SKM-1 treated with dmso at 0.1 percent for 144 hours (cell line): ENCODE measurements at regions not wholly inside any gene's neighbourhood (a gene's known extent, or its start where the extent isn't known, plus 50 kb on each side); places are given as distances from the start of the nearest gene placed in this dataset.
"Not testable (repeated sequence)": the region's sequence is repeated elsewhere in the genome, so short reads cannot be mapped to it uniquely, and the experiment has no call there.

ENCODE experiments used
- DNase-seq: peaks from one replicate; lab custom pipeline; 2025; ENCODE audit not compliant: unreplicated experiment; lab: John Stamatoyannopoulos, UW

DNA sequence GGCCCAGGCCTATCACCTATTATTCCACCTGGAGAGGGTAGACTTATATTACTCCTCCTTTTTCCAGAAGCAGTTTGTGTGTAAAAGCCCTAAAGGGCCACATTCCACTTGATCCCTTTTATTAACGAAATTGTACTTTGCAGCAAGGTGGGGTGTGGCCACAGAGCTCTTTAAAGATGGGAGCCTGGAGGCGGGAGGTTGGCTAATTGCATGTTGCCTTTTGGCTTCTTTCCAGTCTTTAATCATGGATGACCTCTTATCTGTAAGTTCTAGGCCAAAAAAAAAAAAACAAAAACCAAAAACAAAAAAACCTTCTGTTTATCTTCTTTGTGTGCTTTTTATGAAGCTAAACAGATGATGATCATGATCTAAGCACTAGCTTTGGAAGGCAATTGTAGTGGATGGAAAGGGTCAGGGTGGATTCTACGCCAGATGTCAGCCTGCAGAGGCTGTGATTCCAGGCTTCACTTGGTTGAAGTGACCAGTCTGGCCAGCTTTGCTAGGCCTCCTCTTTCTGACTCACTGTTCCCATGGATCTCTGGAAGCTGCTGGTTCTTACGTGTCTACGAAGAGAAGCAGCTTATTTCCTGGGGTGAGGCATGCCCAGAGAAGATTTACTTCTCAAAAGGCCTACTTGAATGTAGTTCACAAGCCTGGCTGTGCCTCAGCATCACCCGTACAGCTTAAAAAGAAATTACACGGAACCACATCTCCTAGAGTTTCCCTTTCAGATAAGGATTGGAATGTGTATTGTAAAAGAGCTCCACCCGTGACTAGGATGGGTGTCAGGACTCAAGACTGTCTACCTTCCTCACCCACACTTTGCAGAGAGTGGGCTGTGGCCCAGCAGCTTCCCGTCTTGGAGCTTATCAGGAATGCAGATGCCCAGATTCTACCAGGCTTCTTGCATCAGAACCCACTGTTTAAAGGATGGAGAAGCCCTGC lies 330.9 kb upstream of the C2CD4B start:
- no peak for DNase-seq

DNA sequence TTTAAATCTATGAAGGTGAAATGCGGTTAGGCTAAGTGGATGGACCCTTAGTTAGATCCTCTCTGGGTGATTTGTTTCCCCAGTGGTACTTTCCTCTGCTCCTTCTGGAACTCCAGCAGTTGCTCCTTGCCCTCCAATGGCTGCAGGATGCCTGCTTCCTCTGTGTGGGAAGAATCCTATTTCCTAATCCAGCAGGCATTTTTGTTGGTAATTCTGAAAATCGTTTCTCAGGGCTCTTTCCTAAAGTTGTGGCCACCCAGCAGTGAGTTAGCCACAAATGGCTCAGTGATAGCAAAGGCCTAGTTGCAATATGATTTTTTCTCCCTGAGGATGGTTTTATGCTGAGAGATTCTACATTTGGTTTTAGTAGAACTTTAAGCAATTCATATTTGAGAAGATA lies 332.3 kb upstream of the C2CD4B start:
- DNase-seq, result no peak

DNA sequence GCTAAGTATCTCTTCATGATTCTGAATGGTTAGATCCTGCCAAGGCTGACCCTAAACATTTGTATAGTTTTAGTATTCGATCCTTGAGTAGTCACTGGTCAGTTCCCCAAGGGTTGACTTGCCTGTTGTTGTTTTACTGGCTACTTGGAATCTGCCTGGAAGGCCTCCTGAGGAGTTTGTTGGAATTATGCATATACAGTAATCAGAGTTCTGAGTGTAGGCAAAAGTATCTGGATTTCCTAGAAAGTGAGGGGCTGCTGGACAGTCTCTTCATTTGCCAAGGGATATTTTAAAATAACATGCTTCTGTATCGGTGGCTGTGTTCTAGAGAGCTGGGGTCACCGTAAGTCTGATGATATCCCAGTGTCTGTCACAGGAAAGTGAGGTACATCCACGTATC lies 333.2 kb upstream of the C2CD4B start:
- no peak for DNase-seq

DNA sequence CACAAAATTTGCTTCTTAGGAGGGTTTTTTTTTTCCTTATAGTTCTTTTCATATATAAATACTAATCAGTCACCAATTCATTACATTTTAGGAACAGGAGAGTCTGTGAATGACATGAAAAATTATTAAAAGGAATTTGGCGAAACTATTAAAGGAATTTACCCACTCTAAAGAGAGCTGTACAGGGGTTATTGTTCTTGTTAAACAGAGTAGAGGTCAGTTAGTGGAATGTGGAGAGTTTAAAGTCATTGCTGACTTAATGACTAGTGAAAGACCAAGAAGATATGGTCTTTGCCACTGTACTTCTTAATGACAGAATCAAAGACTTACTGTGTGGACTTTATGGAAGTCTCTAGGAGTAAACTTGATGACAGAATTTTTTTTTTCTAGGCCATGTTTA lies 333.6 kb upstream of the C2CD4B start:
- no peak for DNase-seq

DNA sequence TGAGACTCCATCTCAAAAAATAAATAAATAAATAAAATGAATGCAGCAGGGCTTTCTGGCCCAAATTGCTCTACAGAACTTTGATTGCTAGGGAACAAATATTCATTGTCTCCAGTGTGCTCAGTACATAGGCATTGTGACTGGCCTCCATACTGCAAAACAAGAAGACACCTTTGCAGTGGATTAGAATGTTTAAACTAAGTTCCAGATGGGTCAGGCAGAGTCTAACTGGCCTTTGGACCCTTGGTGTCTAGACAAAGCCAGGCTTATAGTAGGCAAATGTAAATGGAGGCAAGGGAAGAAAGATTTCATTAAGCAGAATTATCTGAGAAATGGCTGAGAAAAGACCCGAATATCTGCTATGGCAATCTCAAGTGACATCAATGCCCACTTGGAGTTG lies 335.2 kb upstream of the C2CD4B start:
- DNase-seq, result no peak

DNA sequence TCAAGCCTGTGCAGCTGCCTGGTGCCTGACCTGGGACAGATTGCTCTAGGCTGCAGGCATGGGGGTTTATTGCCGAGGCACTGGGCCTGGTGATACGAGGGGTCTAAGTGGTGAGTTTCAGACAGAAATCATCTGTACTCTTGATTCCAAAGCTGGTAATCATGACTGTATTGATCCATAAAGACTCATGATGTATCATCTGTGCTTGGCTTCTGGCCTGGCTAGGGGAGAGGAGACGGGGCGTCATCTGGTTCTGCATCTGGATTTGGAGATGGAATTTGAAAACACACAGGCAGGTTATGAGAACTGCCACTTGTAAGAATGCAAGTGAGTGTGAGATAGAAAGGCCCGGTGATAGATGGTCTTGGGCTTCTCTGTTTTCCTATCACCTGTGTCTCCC lies 337.4 kb upstream of the C2CD4B start:
- no peak for DNase-seq

DNA sequence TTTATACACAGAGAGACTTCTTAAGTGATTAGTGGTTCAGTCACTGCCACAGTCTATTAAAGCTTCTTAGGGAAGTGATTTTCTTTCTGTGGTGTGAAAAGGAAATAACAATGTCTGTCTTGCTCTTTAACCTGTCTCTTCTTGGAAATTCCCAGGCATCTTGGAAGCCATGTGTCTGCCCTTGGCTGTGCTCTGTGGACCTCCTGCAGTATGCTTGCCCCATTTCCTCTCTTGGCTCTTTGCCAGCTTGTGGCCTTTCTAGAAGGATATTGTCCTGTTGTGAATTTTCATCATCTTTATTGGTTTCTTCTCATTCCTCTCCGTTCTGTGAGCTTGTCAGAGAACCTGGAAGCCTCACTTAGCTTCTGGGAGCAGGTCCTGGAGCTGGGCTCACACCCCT lies 338.4 kb upstream of the C2CD4B start:
- no peak for DNase-seq

DNA sequence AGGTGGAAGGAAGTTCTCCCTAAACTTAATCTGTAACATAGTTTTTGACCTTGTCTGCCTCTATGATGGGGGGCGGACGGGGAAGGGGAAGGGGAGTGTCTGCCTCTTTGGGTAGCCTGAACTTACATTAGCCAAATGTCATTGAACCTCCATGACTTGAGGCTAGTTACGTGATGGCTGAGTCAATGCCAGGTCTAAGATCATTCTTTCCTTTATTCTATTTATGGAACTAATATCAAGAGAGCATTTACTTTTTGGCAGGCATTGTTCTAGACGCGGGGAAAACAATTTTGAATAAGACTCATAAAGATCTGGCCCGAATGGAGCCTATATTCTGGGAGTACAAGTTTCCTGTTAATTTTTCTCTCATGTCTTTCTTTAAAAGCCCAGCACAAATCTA lies 340.7 kb upstream of the C2CD4B start:
- DNase-seq, result no peak

DNA sequence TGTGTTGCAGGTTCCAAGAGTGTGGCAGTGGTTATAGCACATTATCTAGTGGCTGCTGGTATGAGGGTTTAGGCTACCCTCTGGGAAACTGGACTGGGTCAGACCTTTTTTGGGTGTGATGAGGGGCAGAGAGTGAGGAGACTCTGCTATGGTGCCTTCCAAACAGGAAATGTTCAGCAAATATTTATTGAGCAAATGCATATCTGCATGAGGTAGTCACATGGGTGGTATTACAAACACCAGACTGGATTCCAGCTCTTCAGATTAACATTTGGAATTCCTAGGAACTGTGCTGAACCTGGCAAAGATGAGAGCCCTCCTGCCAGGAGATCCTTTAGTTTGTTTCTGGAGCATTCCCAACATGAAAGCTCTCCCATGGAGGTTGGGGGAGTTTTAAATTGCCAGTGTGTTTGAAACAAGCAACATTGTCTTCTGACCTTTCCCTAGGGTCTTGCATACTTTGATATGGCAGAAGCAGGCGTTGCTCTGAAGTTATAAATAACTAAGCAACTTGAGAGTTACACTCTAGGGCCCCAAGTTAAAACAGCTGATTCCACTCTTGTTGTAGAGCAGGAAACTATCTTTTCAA lies 341.2 kb upstream of the C2CD4B start:
- no peak for DNase-seq

DNA sequence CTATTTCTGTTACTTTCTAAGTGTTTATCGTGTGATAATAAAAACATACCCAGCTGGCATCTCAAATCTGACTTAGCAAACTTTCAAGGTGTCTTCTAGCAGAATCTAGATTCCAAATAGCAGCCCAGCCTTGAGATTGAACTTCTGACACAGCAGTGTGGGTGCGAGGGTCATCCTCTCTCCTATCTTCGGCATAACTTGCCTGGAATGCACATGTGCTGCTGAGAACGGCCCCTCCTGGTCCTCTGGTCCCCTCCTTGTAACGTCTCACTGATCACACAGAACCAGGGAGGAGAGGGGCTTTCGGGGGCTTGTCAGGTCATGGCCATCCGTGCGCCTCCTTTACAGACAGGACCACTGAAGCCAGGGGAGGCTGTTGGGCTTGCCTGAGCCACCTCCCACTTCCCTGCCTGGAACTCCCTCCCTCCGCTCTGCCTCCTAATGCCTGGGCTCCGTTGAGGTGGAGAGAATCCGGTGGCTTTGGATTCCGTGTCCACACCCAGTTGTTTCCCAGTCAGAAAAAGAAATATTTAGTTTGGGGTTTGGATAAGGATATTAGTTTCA lies 344.4 kb upstream of the C2CD4B start:
- DNase-seq, result no peak

DNA sequence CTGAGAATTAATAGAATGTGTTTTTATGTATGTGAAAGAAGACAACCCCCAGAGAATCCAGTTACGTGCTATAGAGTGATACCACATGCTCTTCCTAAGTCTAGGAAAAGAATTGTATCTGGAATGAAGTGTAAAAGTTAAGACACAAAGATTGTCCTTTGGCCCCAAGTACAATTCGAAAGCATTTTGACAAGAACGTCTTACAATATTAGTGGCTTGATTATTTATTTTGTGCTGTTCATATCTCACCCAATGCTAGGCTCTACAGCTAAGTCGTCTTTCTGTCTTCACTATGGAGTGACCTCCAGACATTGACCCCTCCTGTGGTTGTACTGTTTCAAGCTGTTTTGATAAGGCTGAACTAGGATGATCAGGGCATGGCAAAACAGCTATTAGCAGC lies 345.7 kb upstream of the C2CD4B start:
- DNase-seq, result no peak

DNA sequence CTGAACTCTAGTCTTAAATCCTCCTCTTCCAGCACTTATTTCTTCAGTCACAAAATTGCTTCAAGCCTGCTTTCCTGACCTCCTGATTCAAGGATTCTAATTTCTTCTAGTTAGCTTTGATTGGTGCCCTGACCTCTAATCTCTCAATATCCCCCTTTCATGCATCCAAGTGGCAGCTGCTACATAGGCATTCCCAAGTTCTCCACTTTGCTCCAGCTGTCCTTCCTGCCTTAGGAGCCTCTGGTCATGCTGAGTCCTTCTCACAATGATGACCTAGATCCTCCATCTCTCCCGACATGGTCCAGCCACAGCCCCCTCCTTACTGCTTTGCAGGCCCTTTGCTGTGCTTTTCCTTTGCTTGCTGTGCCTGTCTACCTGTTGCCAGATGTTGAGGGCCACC lies 347.8 kb upstream of the C2CD4B start:
- DNase-seq, result no peak

DNA sequence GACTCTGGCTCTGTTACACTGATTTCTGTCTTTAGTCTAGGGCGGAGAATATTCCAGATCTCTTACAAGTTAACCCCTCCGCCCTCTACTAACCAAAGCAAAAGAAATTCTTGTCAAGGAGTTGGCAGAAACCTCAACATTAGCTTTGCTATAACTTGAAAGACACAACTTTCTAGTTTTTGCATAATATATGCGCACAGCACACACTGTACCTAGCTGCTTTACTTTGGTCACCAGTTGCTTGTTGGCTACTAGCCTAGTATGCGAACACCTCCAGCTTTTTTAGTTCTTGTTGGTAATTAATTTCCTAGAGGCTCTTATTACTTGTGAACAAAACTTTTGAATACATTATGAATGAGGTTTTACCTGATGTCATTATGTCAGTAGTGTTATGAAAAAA lies 348.8 kb upstream of the C2CD4B start:
- DNase-seq, result no peak

DNA sequence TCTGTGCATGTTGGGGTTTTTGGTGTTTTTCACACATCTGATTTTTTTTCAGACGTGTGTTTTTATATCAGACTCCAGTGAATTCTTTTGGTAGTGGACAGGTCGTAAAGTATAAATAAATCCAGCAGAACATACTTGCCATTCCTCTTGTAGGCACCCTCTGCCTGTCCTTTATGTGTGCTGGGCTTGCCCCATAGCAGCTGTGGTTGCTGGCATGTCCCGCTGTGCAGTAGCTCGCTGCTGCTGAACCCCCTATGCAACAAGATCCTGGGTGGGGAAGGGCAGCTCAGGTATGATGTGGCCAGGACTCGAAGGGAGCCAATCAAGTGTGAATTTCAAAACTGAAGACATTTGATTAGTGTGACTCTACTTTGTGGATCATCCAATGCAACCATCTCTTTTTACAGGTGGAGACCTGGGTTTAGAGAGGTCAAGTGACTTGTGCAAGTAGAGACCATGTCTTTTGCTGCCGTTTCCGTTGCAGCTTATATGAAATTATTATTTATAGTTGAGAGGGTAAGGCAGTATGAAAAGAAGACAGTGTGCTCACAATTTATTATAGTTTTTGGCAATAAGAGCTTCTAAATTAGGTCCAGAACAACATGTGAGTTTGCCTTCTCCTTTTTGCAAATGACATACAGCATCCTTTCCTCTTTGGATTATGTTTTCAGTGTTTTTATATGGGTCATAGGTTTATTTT lies 350.8 kb upstream of the C2CD4B start:
- DNase-seq, result no peak

DNA sequence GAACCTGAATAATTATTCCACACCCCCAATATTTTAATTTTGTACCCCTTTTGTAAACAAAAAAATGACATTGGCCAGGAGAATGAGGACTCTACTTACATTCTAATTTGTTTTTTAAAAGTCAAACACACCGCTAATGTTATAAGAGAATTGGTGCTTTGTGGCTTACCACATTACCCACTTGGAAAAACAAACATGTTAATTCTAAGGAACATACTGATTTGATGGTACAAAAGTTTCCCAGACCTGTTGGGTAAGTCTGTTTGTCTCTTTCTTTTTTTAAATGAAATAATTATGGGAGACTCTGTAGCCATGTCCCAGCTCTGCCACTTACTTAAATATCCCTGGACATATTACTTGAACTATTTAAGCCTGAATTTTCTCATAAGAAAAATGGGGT lies 352.5 kb upstream of the C2CD4B start:
- no peak for DNase-seq

DNA sequence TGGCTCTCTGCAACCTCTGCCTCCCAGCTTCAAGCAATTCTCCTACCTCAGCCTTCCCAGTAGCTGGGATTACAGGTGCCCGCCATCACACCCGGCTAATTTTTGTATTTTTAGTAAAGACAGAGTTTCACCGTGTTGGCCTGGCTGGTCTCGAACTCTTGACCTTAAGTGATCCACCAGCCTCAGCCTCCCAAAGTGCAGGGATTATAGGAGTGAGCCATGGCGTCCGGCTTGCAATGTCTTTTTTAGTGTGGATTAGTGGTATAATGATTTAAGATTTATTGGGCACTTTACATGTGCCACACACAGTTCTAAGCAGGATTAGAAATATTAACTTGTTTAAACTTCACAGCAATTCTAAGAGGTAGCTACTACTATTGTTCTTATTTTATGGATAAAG lies 353.6 kb upstream of the C2CD4B start:
- not testable (repeated sequence) for DNase-seq

DNA sequence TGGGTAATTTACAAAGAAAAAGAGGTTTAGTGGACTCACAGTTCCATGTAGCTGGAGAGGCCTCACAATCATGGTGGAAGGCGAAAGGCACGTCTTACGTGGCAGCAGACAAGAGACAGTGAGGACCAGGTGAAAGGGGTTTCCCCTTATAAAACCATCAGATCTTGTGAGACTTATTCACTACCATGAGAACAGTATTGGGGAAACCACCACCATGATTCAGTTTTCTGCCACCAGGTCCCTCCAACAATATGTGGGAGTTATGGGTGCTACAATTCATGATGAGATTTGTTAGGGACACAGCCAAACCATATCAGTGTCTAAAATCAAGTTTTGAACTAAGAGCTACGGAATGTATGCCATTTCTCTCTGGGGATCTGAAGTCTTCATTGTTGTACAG lies 354.8 kb upstream of the C2CD4B start:
- DNase-seq, result no peak

DNA sequence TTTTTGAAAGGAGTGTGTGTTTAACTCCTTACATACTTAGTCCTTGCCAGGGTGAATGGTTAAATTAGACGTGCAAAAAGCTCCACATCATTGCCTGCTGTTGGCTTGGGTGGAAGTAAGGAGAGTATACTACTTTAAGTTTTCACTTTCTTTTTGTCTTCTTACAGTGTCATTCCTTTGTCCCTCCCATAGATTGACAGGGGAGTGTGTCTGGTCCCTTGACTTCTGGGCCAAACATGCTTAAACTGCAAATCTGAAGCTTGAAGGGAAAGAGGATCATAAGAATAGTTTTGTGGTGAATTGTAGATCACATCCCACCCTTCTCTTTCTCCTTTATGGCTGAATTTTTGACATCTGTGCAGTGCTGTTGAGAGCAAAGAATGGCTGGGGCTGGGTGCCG lies 355.8 kb upstream of the C2CD4B start:
- no peak for DNase-seq

DNA sequence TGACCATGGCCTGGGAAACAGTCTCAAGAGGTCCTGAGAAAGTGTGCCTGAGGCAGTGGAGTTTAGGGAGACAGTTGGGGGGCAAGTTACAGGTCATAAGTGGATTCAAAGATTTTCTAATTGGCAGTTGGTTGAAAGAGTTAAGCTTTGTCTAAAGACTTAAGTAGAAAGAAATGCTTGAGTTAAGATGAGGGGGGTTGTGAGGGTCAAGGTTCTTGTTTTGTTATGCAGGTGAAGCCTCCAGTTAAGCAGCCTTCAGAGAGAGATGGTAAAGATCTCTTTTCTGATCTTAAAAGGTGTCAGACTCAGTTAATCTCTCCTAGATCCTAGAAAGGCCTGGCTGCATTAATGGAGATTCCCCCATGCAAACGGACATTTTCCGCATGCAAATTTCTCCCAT lies 356.3 kb upstream of the C2CD4B start:
- no peak for DNase-seq

DNA sequence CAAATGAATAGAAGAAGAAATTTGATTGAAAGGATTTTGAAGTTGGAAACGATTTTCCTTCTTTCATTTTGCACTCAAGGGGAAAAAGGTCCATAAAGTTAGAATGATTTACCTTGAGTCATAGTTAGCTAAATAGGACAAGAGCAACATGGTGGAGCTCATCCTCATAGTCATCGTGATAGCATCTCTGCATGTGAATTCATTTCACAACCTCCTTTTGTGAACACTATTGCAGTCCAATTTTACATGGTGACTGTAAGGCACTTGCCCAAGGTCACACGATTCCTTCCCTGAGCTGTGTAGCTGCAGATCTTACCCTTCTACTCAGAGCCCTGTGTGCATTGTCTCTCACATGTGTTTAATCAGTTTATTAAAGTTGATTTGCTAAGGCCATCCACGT lies 359.8 kb upstream of the C2CD4B start:
- no peak for DNase-seq

DNA sequence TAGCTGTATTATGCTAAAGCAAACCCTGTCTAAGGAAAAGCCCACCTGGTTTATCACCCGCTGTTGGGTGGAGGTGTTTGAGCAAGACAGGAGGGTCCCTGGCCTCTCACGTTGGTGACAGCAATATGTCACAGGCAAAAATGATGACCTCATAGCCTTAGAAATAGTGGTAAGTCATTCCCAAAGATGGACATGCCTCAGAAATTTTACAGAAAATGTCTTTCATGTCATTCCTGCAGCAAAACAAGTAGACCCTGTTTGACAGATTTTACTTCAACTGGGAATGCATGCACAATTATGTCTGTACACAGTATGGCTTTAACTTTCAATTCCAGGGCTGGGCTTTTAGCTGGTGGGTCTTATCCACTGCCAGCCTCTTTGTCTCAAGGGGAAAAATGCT lies 362.3 kb upstream of the C2CD4B start:
- DNase-seq, result no peak

DNA sequence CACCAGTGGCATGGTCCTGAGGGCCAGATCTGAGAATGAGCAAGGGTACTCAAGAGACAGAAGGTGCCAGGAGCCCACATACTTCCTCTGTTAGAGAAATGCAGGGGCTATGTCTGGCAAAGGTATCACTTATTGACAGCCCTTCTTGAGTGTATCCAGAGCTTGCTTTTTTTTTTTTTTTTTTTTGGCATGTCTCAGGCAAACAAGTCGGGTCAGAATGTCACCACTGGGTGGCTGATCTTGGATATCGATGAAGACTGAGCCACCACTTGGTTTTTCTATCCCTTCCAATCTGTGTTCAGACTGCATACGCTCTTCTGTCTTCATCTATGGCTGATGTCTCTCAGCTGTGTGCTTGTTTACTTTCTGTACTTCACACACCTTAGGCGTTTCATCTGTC lies 363.4 kb upstream of the C2CD4B start:
- no peak for DNase-seq
